Kidney tubule cell (primary cell): ENCODE measurements at regions not wholly inside any gene's neighbourhood (a gene's known extent, or its start where the extent isn't known, plus 50 kb on each side); places are given as distances from the start of the nearest gene placed in this dataset.

Experiments used
- DNase-seq: peaks from one replicate; pipeline ENCODE4 v3.0.0-alpha.2; 2018; ENCODE audit warnings: low spot score

- DNase-seq = no peak
These were observed 811.1 kb downstream of the CDH9 start for GRCh38 chr5:26227245-26227644.

GRCh38 chr5:26205121-26205520, 833.3 kb downstream of the CDH9 start:
- DNase-seq = no peak

GRCh38 chr5:26193626-26194025, 844.8 kb downstream of the CDH9 start:
- no peak for DNase-seq

- DNase-seq = no peak
These were observed 845.9 kb downstream of the CDH9 start for GRCh38 chr5:26192486-26192885.

- DNase-seq = no peak
These were observed 856.8 kb downstream of the CDH9 start for GRCh38 chr5:26181582-26181981.

- DNase-seq = no peak
These were observed 889.7 kb downstream of the CDH9 start for GRCh38 chr5:26148569-26149107.

- DNase-seq = no peak
These were observed 895.1 kb downstream of the CDH9 start for GRCh38 chr5:26143259-26143658.

- DNase-seq = no peak
These were observed 917.0 kb downstream of the CDH9 start for GRCh38 chr5:26121338-26121737.

GRCh38 chr5:26104175-26104574, 934.2 kb downstream of the CDH9 start:
- DNase-seq = no peak

- DNase-seq = no peak
These were observed 978.2 kb downstream of the CDH9 start for GRCh38 chr5:26060212-26060611.

- DNase-seq = no peak
These were observed 983.8 kb downstream of the CDH9 start for GRCh38 chr5:26054594-26054993.

GRCh38 chr5:26034813-26035212, 1003.6 kb downstream of the CDH9 start:
- DNase-seq = no peak

- no peak for DNase-seq
These were observed 1006.9 kb downstream of the CDH9 start for GRCh38 chr5:26031481-26031880.

GRCh38 chr5:26026044-26026443, 1012.3 kb downstream of the CDH9 start:
- no peak for DNase-seq

GRCh38 chr5:26024774-26025173, 1013.6 kb downstream of the CDH9 start:
- DNase-seq = no peak

GRCh38 chr5:26023361-26023760, 1015.0 kb downstream of the CDH9 start:
- no peak for DNase-seq

GRCh38 chr5:26014206-26014605, 1024.2 kb downstream of the CDH9 start:
- DNase-seq = no peak

- no peak for DNase-seq
These were observed 1026.3 kb downstream of the CDH9 start for GRCh38 chr5:26012078-26012477.

GRCh38 chr5:26009742-26010141, 1028.6 kb downstream of the CDH9 start:
- peak; percentile 1 for DNase-seq

- no peak for DNase-seq
These were observed 1034.4 kb downstream of the CDH9 start for GRCh38 chr5:26003966-26004365.

- no peak for DNase-seq
These were observed 1043.2 kb downstream of the CDH9 start for GRCh38 chr5:25995209-25995608.

- no peak for DNase-seq
These were observed 1044.7 kb downstream of the CDH9 start for GRCh38 chr5:25993701-25994100.

- DNase-seq = no peak
These were observed 1046.7 kb downstream of the CDH9 start for GRCh38 chr5:25991639-25992038.

- DNase-seq = no peak
These were observed 1047.6 kb downstream of the CDH9 start for GRCh38 chr5:25990771-25991170.

- DNase-seq = no peak
These were observed 1059.3 kb downstream of the CDH9 start for GRCh38 chr5:25979086-25979485.
